ENCODE measurements at regions not wholly inside any gene's neighbourhood (a gene's known extent, or its start where the extent isn't known, plus 50 kb on each side); places are given as distances from the start of the nearest gene placed in this dataset.

- TF ChIP-seq CTCF (IDR thresholded peaks at IDR 0.05) = no peak
- no peak for TF ChIP-seq MAX (CRISPR knock-in tag; IDR thresholded peaks at IDR 0.05)
- TF ChIP-seq, protein P1, sequence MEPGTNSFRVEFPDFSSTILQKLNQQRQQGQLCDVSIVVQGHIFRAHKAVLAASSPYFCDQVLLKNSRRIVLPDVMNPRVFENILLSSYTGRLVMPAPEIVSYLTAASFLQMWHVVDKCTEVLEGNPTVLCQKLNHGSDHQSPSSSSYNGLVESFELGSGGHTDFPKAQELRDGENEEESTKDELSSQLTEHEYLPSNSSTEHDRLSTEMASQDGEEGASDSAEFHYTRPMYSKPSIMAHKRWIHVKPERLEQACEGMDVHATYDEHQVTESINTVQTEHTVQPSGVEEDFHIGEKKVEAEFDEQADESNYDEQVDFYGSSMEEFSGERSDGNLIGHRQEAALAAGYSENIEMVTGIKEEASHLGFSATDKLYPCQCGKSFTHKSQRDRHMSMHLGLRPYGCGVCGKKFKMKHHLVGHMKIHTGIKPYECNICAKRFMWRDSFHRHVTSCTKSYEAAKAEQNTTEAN (CRISPR knock-in tag; IDR thresholded peaks at IDR 0.05) = no peak
- TF ChIP-seq ZNF138 (CRISPR knock-in tag; conservative IDR thresholded peaks at IDR 0.05) = no peak
- no peak for TF ChIP-seq IRF2 (CRISPR knock-in tag; IDR thresholded peaks at IDR 0.05; ENCODE audit: borderline replicate concordance, low read depth)
- no peak for TF ChIP-seq HMGXB4 (CRISPR knock-in tag; IDR thresholded peaks at IDR 0.05)
- TF ChIP-seq CREM (CRISPR knock-in tag; IDR thresholded peaks at IDR 0.05) = no peak
- no peak for TF ChIP-seq KAT7 (CRISPR knock-in tag; IDR thresholded peaks at IDR 0.05; ENCODE audit: borderline replicate concordance)
- no peak for TF ChIP-seq NFATC4 (CRISPR knock-in tag; IDR thresholded peaks at IDR 0.05)
- TF ChIP-seq MLX (CRISPR knock-in tag; IDR thresholded peaks at IDR 0.05) = no peak
- TF ChIP-seq, protein P2, sequence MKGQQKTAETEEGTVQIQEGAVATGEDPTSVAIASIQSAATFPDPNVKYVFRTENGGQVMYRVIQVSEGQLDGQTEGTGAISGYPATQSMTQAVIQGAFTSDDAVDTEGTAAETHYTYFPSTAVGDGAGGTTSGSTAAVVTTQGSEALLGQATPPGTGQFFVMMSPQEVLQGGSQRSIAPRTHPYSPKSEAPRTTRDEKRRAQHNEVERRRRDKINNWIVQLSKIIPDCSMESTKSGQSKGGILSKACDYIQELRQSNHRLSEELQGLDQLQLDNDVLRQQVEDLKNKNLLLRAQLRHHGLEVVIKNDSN (CRISPR knock-in tag; IDR thresholded peaks at IDR 0.05) = no peak
- TF ChIP-seq, protein P3, sequence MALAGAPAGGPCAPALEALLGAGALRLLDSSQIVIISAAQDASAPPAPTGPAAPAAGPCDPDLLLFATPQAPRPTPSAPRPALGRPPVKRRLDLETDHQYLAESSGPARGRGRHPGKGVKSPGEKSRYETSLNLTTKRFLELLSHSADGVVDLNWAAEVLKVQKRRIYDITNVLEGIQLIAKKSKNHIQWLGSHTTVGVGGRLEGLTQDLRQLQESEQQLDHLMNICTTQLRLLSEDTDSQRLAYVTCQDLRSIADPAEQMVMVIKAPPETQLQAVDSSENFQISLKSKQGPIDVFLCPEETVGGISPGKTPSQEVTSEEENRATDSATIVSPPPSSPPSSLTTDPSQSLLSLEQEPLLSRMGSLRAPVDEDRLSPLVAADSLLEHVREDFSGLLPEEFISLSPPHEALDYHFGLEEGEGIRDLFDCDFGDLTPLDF (CRISPR knock-in tag; IDR thresholded peaks at IDR 0.05) = no peak
These were observed 77.6 kb downstream of the EN1 start for GRCh38 chr2:118769707-118770400.

All from WTC11 (cell line).